K562 (cell line): ENCODE measurements at regions not wholly inside any gene's neighbourhood (a gene's known extent, or its start where the extent isn't known, plus 50 kb on each side); places are given as distances from the start of the nearest gene placed in this dataset.

ENCODE experiments used
- ATF4 ChIP-seq: fragments of 450-650 bp; formaldehyde crosslinking; IDR thresholded peaks from 2 replicates; pipeline ENCODE4 v1.4.0; 2022; ENCODE audit warnings: mild to moderate bottlenecking, moderate library complexity
- ELF1 ChIP-seq: fragments of 200-800 bp; sonication (Bioruptor generic); IDR thresholded peaks from 2 replicates; pipeline ENCODE4 v1.6.1; 2016; ENCODE audit warnings: missing genetic modification characterization, missing compliant biosample characterization
- MAFG ChIP-seq: fragments of 450-650 bp; conservative IDR thresholded peaks from 2 replicates; pipeline ENCODE4 v1.6.1; 2016; ENCODE audit warnings: missing genetic modification characterization, missing compliant biosample characterization
- NFE2L1 ChIP-seq: fragments of 450-650 bp; IDR thresholded peaks from 2 replicates; pipeline ENCODE4 v1.6.1; 2016; ENCODE audit warnings: missing genetic modification characterization, low read depth, mild to moderate bottlenecking, missing compliant biosample characterization, moderate library complexity, borderline replicate concordance
- NONO ChIP-seq, 2 experiments: fragments of 200-400 bp in 1 of 2; fragments of 450-650 bp in 1 of 2; formaldehyde crosslinking in 1 of 2; IDR thresholded peaks; 2 replicates each; pipeline ENCODE4 v1.6.1; 2017; ENCODE audit warnings: low read depth in 2 of 2, mild to moderate bottlenecking in 2 of 2, moderate library complexity in 2 of 2, low read length in 1 of 2
- SMARCC2 ChIP-seq: fragments of 450-650 bp; IDR thresholded peaks from 2 replicates; pipeline ENCODE4 v1.6.1; 2017; ENCODE audit warnings: antibody characterized with exemption, moderate library complexity, mild to moderate bottlenecking, low read depth
- TFE3 ChIP-seq: fragments of 450-650 bp; formaldehyde crosslinking; IDR thresholded peaks from 2 replicates; pipeline ENCODE4 v1.4.0; 2020; ENCODE audit warnings: mild to moderate bottlenecking, mixed read lengths
- ZNF133 ChIP-seq: fragments of 250-450 bp; sonication (Bioruptor Pico); IDR thresholded peaks from 2 replicates; pipeline ENCODE4 v1.4.0; 2020; ENCODE audit warnings: mild to moderate bottlenecking

- TF ChIP-seq MAFG (tag) (no peak), NONO (IDR thresholded peaks at IDR 0.05; ENCODE audit: low read depth in 2 of 2, low read length in 1 of 2) (no peak), NFE2L1 (no peak), SMARCC2 (no peak), ATF4 (CRISPR knock-in tag) (no peak), ZNF133 (CRISPR knock-in tag) (no peak), TFE3 (CRISPR knock-in tag) (no peak), ELF1 (no peak)
These were observed 607.8 kb upstream of the ADGRL2 start (continued) for GRCh38 chr1:81192647-81193642.
